Thyroid gland (tissue), 4 donors: ENCODE measurements at regions not wholly inside any gene's neighbourhood (a gene's known extent, or its start where the extent isn't known, plus 50 kb on each side); places are given as distances from the start of the nearest gene placed in this dataset.

Experiments used
- CTCF ChIP-seq, 6 experiments: fragments of 200-600 bp in 3 of 6; fragments of 450-650 bp in 3 of 6; sonication (generic) in 3 of 6; IDR thresholded peaks; one replicate each; pipeline ENCODE4 v1.5.1; 2016 to 2019; ENCODE audit warnings: antibody characterized with exemption in 6 of 6, mild to moderate bottlenecking in 2 of 6, inconsistent platforms in 1 of 6, moderate library complexity in 1 of 6
- POLR2A ChIP-seq, 2 donors: fragments of 450-650 bp; IDR thresholded peaks; one replicate each; pipeline ENCODE4 v1.6.1; 2017; ENCODE audit warnings: antibody characterized with exemption in 2 of 2, mild to moderate bottlenecking in 2 of 2, moderate library complexity in 1 of 2

GRCh38 chr11:106468531-106468930 lies 391.1 kb downstream of the AASDHPPT start:
- no peak for TF ChIP-seq POLR2A (IDR thresholded peaks at IDR 0.05)
- no peak for TF ChIP-seq CTCF (IDR thresholded peaks at IDR 0.05)
